GM19324 (cell line): ENCODE measurements at regions not wholly inside any gene's neighbourhood (a gene's known extent, or its start where the extent isn't known, plus 50 kb on each side); places are given as distances from the start of the nearest gene placed in this dataset.
A peak's percentile ranks its signal among the peaks of the same experiment; 100 is the strongest.
"Not testable (repeated sequence)": the region's sequence is repeated elsewhere in the genome, so short reads cannot be mapped to it uniquely, and the experiment has no call there.

Source experiments
- ATAC-seq: cut with Tn5 transposase; IDR thresholded peaks from one replicate; pipeline ENCODE4 v1.9.1; 2021; ENCODE audit warnings: mild to moderate bottlenecking, moderate library complexity; ENCODE audit not compliant: unreplicated experiment, low FRiP score

GRCh38 chr3:28994161-28994905 lies 286.5 kb upstream of the RBMS3 start:
- ATAC-seq: no peak

- peak; percentile 88 for ATAC-seq
Observed at GRCh38 chr3:29004885-29005599, 275.8 kb upstream of the RBMS3 start.

GRCh38 chr3:29005862-29006261 lies 275.0 kb upstream of the RBMS3 start:
- no peak for ATAC-seq

GRCh38 chr3:29011441-29011840 lies 269.4 kb upstream of the RBMS3 start:
- ATAC-seq: no peak

- ATAC-seq: no peak
Observed at GRCh38 chr3:29011966-29012365, 268.9 kb upstream of the RBMS3 start.

GRCh38 chr3:29022976-29023375 lies 257.9 kb upstream of the RBMS3 start:
- ATAC-seq: no peak

- ATAC-seq: peak; percentile 91
Observed at GRCh38 chr3:29026286-29026685, 254.6 kb upstream of the RBMS3 start.

GRCh38 chr3:29026959-29027358 lies 253.9 kb upstream of the RBMS3 start:
- no peak for ATAC-seq

- not testable (repeated sequence) for ATAC-seq
Observed at GRCh38 chr3:29031175-29031574, 249.7 kb upstream of the RBMS3 start.

- ATAC-seq: no peak
Observed at GRCh38 chr3:29033511-29033910, 247.4 kb upstream of the RBMS3 start.

GRCh38 chr3:29050155-29050554 lies 230.7 kb upstream of the RBMS3 start:
- ATAC-seq: no peak

GRCh38 chr3:29057326-29057725 lies 223.5 kb upstream of the RBMS3 start:
- ATAC-seq: no peak

GRCh38 chr3:29064085-29064484 lies 216.8 kb upstream of the RBMS3 start:
- no peak for ATAC-seq

- no peak for ATAC-seq
Observed at GRCh38 chr3:29065211-29065785, 215.6 kb upstream of the RBMS3 start.

GRCh38 chr3:29067007-29067406 lies 213.9 kb upstream of the RBMS3 start:
- no peak for ATAC-seq

- ATAC-seq: no peak
Observed at GRCh38 chr3:29070959-29071634, 209.8 kb upstream of the RBMS3 start.

GRCh38 chr3:29072611-29073010 lies 208.3 kb upstream of the RBMS3 start:
- no peak for ATAC-seq

- ATAC-seq: no peak
Observed at GRCh38 chr3:29077356-29077755, 203.5 kb upstream of the RBMS3 start.

GRCh38 chr3:29079358-29079757 lies 201.5 kb upstream of the RBMS3 start:
- ATAC-seq: no peak

- ATAC-seq: no peak
Observed at GRCh38 chr3:29080967-29081366, 199.9 kb upstream of the RBMS3 start.

GRCh38 chr3:29083081-29083480 lies 197.8 kb upstream of the RBMS3 start:
- no peak for ATAC-seq
